GM12878 (cell line): ENCODE measurements at regions not wholly inside any gene's neighbourhood (a gene's known extent, or its start where the extent isn't known, plus 50 kb on each side); places are given as distances from the start of the nearest gene placed in this dataset.

Experiments used
- CTCF ChIP-seq, 3 experiments: IDR thresholded peaks in 2 of 3; conservative IDR thresholded peaks in 1 of 3; 2 replicates each; pipeline ENCODE4 v1.5.1; 2011; ENCODE audit warnings: low read depth in 3 of 3, low read length in 3 of 3, mild to moderate bottlenecking in 3 of 3, control low read depth in 2 of 3, moderate library complexity in 2 of 3, inconsistent platforms in 1 of 3, mixed read lengths in 1 of 3; ENCODE audit not compliant: control insufficient read depth in 2 of 3, insufficient read depth in 1 of 3; ENCODE audit errors: extremely low read depth in 1 of 3
- EGR1 ChIP-seq, 2 experiments: IDR thresholded peaks; 1 replicate in 1 of 2; 2 replicates in 1 of 2; pipeline ENCODE4 v1.6.1; 2011 to 2012; ENCODE audit warnings: low read depth in 2 of 2, low read length in 2 of 2, borderline replicate concordance in 1 of 2, mild to moderate bottlenecking in 1 of 2, moderate library complexity in 1 of 2
- EZH2 ChIP-seq: IDR thresholded peaks from 2 replicates; pipeline ENCODE4 v1.6.1; 2012; ENCODE audit warnings: low read depth, mild to moderate bottlenecking, control low read depth, inconsistent platforms, low read length, borderline replicate concordance; ENCODE audit not compliant: control insufficient read depth
- HDAC6 ChIP-seq: fragments of 200-600 bp; sonication (generic); IDR thresholded peaks from one replicate; pipeline ENCODE4 v1.8.0; 2017; ENCODE audit warnings: antibody characterized with exemption; ENCODE audit not compliant: unreplicated experiment
- POLR2A ChIP-seq: IDR thresholded peaks from 2 replicates; pipeline ENCODE4 v1.6.1; 2011; ENCODE audit warnings: low read depth, mild to moderate bottlenecking, low read length
- RBBP5 ChIP-seq: fragments of 200-600 bp; sonication (generic); conservative IDR thresholded peaks from 2 replicates; pipeline ENCODE4 v1.6.1; 2016
- RFX5 ChIP-seq: IDR thresholded peaks from 2 replicates; pipeline ENCODE4 v1.6.1; 2011; ENCODE audit warnings: low read depth, low read length, improper control_type of control experiment
- SIX5 ChIP-seq: IDR thresholded peaks from 2 replicates; pipeline ENCODE4 v1.6.1; 2011; ENCODE audit warnings: mild to moderate bottlenecking, low read depth, low read length, moderate library complexity; ENCODE audit not compliant: severe bottlenecking
- YY1 ChIP-seq: IDR thresholded peaks from 2 replicates; pipeline ENCODE4 v1.6.1; 2011; ENCODE audit warnings: low read depth, mild to moderate bottlenecking, low read length
- ZZZ3 ChIP-seq: IDR thresholded peaks from 2 replicates; pipeline ENCODE4 v1.6.1; 2011; ENCODE audit warnings: low read depth; ENCODE audit not compliant: control insufficient read depth, insufficient read length
- TF ChIP-seq, protein P1 (sequence below): fragments of 150-350 bp; IDR thresholded peaks from 2 replicates; pipeline ENCODE4 v1.6.1; 2016; ENCODE audit warnings: low read depth, low read length

GRCh38 chr2:183948861-183949260 lies 649.5 kb upstream of the ZNF804A start:
- TF ChIP-seq CTCF (IDR thresholded peaks at IDR 0.05 in 2 of 3, conservative IDR thresholded peaks at IDR 0.05 in 1 of 3; ENCODE audit: control insufficient read depth in 2 of 3, extremely low read depth in 1 of 3, insufficient read depth in 1 of 3, low read depth in 3 of 3, low read length in 3 of 3): no peak
- TF ChIP-seq, protein P1, sequence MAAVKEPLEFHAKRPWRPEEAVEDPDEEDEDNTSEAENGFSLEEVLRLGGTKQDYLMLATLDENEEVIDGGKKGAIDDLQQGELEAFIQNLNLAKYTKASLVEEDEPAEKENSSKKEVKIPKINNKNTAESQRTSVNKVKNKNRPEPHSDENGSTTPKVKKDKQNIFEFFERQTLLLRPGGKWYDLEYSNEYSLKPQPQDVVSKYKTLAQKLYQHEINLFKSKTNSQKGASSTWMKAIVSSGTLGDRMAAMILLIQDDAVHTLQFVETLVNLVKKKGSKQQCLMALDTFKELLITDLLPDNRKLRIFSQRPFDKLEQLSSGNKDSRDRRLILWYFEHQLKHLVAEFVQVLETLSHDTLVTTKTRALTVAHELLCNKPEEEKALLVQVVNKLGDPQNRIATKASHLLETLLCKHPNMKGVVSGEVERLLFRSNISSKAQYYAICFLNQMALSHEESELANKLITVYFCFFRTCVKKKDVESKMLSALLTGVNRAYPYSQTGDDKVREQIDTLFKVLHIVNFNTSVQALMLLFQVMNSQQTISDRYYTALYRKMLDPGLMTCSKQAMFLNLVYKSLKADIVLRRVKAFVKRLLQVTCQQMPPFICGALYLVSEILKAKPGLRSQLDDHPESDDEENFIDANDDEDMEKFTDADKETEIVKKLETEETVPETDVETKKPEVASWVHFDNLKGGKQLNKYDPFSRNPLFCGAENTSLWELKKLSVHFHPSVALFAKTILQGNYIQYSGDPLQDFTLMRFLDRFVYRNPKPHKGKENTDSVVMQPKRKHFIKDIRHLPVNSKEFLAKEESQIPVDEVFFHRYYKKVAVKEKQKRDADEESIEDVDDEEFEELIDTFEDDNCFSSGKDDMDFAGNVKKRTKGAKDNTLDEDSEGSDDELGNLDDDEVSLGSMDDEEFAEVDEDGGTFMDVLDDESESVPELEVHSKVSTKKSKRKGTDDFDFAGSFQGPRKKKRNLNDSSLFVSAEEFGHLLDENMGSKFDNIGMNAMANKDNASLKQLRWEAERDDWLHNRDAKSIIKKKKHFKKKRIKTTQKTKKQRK: no peak
- TF ChIP-seq SIX5: no peak
- TF ChIP-seq YY1: no peak
- TF ChIP-seq HDAC6: no peak
- TF ChIP-seq POLR2A: no peak
- no peak for TF ChIP-seq RBBP5
- no peak for TF ChIP-seq EZH2
- no peak for TF ChIP-seq ZZZ3
- no peak for TF ChIP-seq RFX5
- TF ChIP-seq EGR1 (IDR thresholded peaks at IDR 0.05; ENCODE audit: borderline replicate concordance in 1 of 2, low read depth in 2 of 2, low read length in 2 of 2): no peak
